ENCODE measurements at regions not wholly inside any gene's neighbourhood (a gene's known extent, or its start where the extent isn't known, plus 50 kb on each side); places are given as distances from the start of the nearest gene placed in this dataset.

DNA sequence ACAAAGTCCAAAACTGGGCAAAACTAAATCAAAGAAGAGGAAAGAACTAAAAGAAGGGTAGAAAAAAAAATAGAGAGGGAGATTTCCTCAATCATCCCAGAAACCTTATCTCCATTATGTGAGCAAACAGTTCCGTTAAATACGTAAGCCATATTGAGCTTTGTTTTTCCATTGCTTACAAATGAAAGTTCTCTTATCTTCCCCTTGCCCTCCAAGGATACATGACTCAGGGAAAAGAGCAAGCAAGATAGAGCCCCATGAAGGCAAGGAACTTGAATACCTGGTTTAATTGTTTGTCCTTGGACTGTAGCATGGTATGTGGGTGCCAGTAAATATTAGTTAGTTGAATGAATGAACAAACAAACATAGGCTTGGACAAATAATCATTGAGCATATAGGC, 126.8 kb upstream of the USP15 start (continued):
- TF ChIP-seq, protein P1, sequence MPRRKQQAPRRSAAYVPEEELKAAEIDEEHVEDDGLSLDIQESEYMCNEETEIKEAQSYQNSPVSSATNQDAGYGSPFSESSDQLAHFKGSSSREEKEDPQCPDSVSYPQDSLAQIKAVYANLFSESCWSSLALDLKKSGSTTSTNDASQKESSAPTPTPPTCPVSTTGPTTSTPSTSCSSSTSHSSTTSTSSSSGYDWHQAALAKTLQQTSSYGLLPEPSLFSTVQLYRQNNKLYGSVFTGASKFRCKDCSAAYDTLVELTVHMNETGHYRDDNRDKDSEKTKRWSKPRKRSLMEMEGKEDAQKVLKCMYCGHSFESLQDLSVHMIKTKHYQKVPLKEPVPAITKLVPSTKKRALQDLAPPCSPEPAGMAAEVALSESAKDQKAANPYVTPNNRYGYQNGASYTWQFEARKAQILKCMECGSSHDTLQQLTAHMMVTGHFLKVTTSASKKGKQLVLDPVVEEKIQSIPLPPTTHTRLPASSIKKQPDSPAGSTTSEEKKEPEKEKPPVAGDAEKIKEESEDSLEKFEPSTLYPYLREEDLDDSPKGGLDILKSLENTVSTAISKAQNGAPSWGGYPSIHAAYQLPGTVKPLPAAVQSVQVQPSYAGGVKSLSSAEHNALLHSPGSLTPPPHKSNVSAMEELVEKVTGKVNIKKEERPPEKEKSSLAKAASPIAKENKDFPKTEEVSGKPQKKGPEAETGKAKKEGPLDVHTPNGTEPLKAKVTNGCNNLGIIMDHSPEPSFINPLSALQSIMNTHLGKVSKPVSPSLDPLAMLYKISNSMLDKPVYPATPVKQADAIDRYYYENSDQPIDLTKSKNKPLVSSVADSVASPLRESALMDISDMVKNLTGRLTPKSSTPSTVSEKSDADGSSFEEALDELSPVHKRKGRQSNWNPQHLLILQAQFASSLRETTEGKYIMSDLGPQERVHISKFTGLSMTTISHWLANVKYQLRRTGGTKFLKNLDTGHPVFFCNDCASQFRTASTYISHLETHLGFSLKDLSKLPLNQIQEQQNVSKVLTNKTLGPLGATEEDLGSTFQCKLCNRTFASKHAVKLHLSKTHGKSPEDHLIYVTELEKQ (CRISPR knock-in tag; IDR thresholded peaks at IDR 0.05) = no peak
- TF ChIP-seq TFAM (CRISPR knock-in tag; conservative IDR thresholded peaks at IDR 0.05) (no peak), SOX6 (IDR thresholded peaks at IDR 0.05) (peak; percentile 78), FOXA3 (CRISPR knock-in tag; conservative IDR thresholded peaks at IDR 0.05 in 1 of 2, IDR thresholded peaks at IDR 0.05 in 1 of 2) (peak in 1 of 2 experiments; percentile 44; a peak in 2 of 4 replicates), PTBP1 (IDR thresholded peaks at IDR 0.05; ENCODE audit: low read depth, low read length) (no peak), RHOXF2B (CRISPR knock-in tag; conservative IDR thresholded peaks at IDR 0.05) (no peak), HNRNPLL (IDR thresholded peaks at IDR 0.05; ENCODE audit: low read depth, low read length, poor library complexity, severe bottlenecking) (peak; percentile 84), CAMTA2 (CRISPR knock-in tag; conservative IDR thresholded peaks at IDR 0.05) (no peak), BRD9 (IDR thresholded peaks at IDR 0.05; ENCODE audit: low read depth, partially characterized antibody) (no peak), YBX1 (IDR thresholded peaks at IDR 0.05) (no peak), SREBF2 (CRISPR knock-in tag; IDR thresholded peaks at IDR 0.05) (no peak)
- TF ChIP-seq, protein P2, sequence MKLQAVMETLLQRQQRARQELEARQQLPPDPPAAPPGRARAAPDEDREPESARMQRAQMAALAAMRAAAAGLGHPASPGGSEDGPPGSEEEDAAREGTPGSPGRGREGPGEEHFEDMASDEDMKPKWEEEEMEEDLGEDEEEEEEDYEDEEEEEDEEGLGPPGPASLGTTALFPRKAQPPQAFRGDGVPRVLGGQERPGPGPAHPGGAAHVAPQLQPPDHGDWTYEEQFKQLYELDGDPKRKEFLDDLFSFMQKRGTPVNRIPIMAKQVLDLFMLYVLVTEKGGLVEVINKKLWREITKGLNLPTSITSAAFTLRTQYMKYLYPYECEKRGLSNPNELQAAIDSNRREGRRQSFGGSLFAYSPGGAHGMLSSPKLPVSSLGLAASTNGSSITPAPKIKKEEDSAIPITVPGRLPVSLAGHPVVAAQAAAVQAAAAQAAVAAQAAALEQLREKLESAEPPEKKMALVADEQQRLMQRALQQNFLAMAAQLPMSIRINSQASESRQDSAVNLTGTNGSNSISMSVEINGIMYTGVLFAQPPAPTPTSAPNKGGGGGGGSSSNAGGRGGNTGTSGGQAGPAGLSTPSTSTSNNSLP (IDR thresholded peaks at IDR 0.05; ENCODE audit: borderline replicate concordance, low read depth, low read length) = no peak
- TF ChIP-seq, protein P3, sequence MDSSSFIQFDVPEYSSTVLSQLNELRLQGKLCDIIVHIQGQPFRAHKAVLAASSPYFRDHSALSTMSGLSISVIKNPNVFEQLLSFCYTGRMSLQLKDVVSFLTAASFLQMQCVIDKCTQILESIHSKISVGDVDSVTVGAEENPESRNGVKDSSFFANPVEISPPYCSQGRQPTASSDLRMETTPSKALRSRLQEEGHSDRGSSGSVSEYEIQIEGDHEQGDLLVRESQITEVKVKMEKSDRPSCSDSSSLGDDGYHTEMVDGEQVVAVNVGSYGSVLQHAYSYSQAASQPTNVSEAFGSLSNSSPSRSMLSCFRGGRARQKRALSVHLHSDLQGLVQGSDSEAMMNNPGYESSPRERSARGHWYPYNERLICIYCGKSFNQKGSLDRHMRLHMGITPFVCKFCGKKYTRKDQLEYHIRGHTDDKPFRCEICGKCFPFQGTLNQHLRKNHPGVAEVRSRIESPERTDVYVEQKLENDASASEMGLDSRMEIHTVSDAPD (CRISPR knock-in tag; IDR thresholded peaks at IDR 0.05) = no peak

All from K562 (cell line).